ENCODE measurements at regions not wholly inside any gene's neighbourhood (a gene's known extent, or its start where the extent isn't known, plus 50 kb on each side); places are given as distances from the start of the nearest gene placed in this dataset.

GRCh38 chr7:9761224-9761623, 1212.4 kb upstream of the PHF14 start:
- ChIA-PET POLR2A (no interaction called here), CTCF (no interaction called here)
- no peak overlapping the region for H3K4me3 ChIP-seq (ENCODE audit: low read depth, low read length)
- no peak for TF ChIP-seq CTCF (IDR thresholded peaks at IDR 0.05; ENCODE audit: low read depth, low read length)
- no peak overlapping the region for H3K27ac ChIP-seq (ENCODE audit: low read depth, low read length)
- no peaks in the 10 kb centered on the region for H3K9me3 ChIP-seq (ENCODE audit: control insufficient read depth, insufficient read depth, low read length)
- no peak for DNase-seq (ENCODE audit: low read depth, low spot score)
- no peaks in the 10 kb centered on the region for H3K27me3 ChIP-seq (ENCODE audit: control insufficient read depth, insufficient read depth, low read length)

GRCh38 chr7:9776900-9777299, 1196.8 kb upstream of the PHF14 start:
- Histone ChIP-seq H3K4me3 (ENCODE audit: low read depth, low read length) (no peak overlapping the region), H3K27ac (ENCODE audit: low read depth, low read length) (no peak overlapping the region), H3K9me3 (ENCODE audit: control insufficient read depth, insufficient read depth, low read length) (peaks cover 23% of the 10 kb centered on the region; the same call in 1 of the 2 replicates), H3K27me3 (ENCODE audit: control insufficient read depth, insufficient read depth, low read length) (no peaks in the 10 kb centered on the region)
- ChIA-PET CTCF (no interaction called here), POLR2A (no interaction called here)
- no peak for DNase-seq (ENCODE audit: low read depth, low spot score)
- no peak for TF ChIP-seq CTCF (IDR thresholded peaks at IDR 0.05; ENCODE audit: low read depth, low read length)

GRCh38 chr7:9778367-9778766, 1195.3 kb upstream of the PHF14 start:
- Histone ChIP-seq H3K4me3 (ENCODE audit: low read depth, low read length) (no peak overlapping the region), H3K27ac (ENCODE audit: low read depth, low read length) (no peak overlapping the region), H3K9me3 (ENCODE audit: control insufficient read depth, insufficient read depth, low read length) (peaks cover 23% of the 10 kb centered on the region; the same call in 1 of the 2 replicates), H3K27me3 (ENCODE audit: control insufficient read depth, insufficient read depth, low read length) (no peaks in the 10 kb centered on the region)
- no peak for DNase-seq (ENCODE audit: low read depth, low spot score)
- no peak for TF ChIP-seq CTCF (IDR thresholded peaks at IDR 0.05; ENCODE audit: low read depth, low read length)
- POLR2A ChIA-PET, result no interaction called here
- CTCF ChIA-PET, result no interaction called here

- no peak overlapping the region for H3K27ac ChIP-seq (ENCODE audit: low read depth, low read length)
- no peak for DNase-seq (ENCODE audit: low read depth, low spot score)
- H3K4me3 ChIP-seq (ENCODE audit: low read depth, low read length), result no peak overlapping the region
- ChIA-PET CTCF (no interaction called here), POLR2A (no interaction called here)
- H3K27me3 ChIP-seq (ENCODE audit: control insufficient read depth, insufficient read depth, low read length), result no peaks in the 10 kb centered on the region
- peaks cover 22% of the 10 kb centered on the region; the same call in 1 of the 2 replicates for H3K9me3 ChIP-seq (ENCODE audit: control insufficient read depth, insufficient read depth, low read length)
- TF ChIP-seq CTCF (IDR thresholded peaks at IDR 0.05; ENCODE audit: low read depth, low read length), result no peak
These were observed 1192.0 kb upstream of the PHF14 start for GRCh38 chr7:9781710-9782109.

GRCh38 chr7:9782275-9782674, 1191.4 kb upstream of the PHF14 start:
- no peak for TF ChIP-seq CTCF (IDR thresholded peaks at IDR 0.05; ENCODE audit: low read depth, low read length)
- ChIA-PET POLR2A (no interaction called here), CTCF (no interaction called here)
- H3K27me3 ChIP-seq (ENCODE audit: control insufficient read depth, insufficient read depth, low read length), result no peaks in the 10 kb centered on the region
- peaks cover 20% of the 10 kb centered on the region; the same call in 1 of the 2 replicates for H3K9me3 ChIP-seq (ENCODE audit: control insufficient read depth, insufficient read depth, low read length)
- no peak overlapping the region for H3K4me3 ChIP-seq (ENCODE audit: low read depth, low read length)
- no peak for DNase-seq (ENCODE audit: low read depth, low spot score)
- no peak overlapping the region for H3K27ac ChIP-seq (ENCODE audit: low read depth, low read length)

Data from AG04450 (cell line).